ENCODE measurements at regions not wholly inside any gene's neighbourhood (a gene's known extent, or its start where the extent isn't known, plus 50 kb on each side); places are given as distances from the start of the nearest gene placed in this dataset.
A peak's percentile ranks its signal among the peaks of the same experiment; 100 is the strongest.

DNA sequence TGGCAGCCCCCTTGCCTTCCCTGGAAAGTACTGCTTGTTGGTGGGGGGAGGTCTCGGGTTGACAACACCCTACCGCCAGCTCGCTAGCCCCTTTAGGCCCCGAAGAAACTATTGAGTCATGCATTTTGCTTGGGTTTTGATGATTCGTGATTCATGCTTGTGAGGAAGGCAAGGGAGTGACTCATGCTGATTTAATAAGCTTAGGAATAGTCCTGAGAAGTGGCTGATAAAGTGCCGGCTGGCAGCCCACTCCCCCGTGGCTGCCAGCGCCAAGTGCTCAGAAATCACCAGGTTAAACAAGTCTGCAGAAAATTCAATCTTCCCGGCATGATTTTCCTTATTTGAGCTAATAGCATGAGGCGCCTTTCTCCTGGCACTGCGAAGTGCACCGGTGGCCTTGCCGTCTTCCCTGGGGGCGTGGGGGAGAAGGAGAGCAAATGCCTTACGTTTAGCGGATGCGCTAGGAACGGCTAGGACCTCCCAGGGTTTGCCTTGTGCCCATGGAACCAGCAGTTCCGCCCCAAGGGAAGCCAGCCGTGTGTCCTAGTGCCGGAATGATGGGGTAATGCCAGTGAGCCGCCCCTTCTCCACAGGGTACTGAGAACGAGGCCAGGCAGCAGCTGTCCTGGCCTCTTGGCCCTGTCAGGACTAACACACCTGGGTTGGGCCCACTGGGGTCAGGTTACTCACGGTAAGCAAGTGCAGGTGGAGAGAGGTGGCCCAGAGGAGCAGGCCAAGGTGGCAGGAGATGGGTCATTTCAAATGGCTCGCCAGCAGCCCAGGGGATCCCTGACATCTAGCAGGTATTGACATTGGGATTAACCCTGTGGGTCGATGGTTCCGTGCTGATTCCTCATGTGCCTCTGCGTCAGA is 151.9 kb downstream of the MACROH2A1 start:
- peak; percentile 93 for DNase-seq (ENCODE audit: low read depth)
- TF ChIP-seq, protein P1, sequence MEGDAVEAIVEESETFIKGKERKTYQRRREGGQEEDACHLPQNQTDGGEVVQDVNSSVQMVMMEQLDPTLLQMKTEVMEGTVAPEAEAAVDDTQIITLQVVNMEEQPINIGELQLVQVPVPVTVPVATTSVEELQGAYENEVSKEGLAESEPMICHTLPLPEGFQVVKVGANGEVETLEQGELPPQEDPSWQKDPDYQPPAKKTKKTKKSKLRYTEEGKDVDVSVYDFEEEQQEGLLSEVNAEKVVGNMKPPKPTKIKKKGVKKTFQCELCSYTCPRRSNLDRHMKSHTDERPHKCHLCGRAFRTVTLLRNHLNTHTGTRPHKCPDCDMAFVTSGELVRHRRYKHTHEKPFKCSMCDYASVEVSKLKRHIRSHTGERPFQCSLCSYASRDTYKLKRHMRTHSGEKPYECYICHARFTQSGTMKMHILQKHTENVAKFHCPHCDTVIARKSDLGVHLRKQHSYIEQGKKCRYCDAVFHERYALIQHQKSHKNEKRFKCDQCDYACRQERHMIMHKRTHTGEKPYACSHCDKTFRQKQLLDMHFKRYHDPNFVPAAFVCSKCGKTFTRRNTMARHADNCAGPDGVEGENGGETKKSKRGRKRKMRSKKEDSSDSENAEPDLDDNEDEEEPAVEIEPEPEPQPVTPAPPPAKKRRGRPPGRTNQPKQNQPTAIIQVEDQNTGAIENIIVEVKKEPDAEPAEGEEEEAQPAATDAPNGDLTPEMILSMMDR (IDR thresholded peaks at IDR 0.05; ENCODE audit: insufficient read depth, low read length, poor library complexity, severe bottlenecking): no peak
- Histone ChIP-seq H3K36me3 (ENCODE audit: control insufficient read depth, insufficient read depth, low read length) (no peaks in the 10 kb centered on the region), H3K27me3 (ENCODE audit: control insufficient read depth, insufficient read depth, low read length) (no peaks in the 10 kb centered on the region), H3K4me3 (ENCODE audit: low read depth, low read length) (no peak overlapping the region)

DNA sequence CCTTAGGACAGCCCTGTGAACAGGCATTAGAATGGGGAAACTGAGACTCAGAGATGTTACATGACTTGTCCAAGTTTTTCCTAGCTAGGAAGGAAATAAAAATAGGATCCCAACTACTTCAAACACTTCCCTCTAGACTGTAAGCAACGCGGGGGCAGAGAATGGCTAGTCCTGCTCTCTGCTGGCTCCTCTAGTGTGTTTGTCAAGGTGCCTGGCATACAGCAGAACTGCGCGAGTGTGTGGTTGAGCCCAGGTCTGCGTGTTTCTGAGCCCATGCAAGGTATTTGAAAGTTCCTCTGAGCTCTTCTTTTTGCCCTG is 152.5 kb downstream of the MACROH2A1 start:
- Histone ChIP-seq H3K36me3 (ENCODE audit: control insufficient read depth, insufficient read depth, low read length) (no peaks in the 10 kb centered on the region), H3K27me3 (ENCODE audit: control insufficient read depth, insufficient read depth, low read length) (no peaks in the 10 kb centered on the region), H3K4me3 (ENCODE audit: low read depth, low read length) (no peak overlapping the region)
- TF ChIP-seq, protein P1 (IDR thresholded peaks at IDR 0.05; ENCODE audit: insufficient read depth, low read length, poor library complexity, severe bottlenecking): no peak
- DNase-seq (ENCODE audit: low read depth): no peak

GRCh38 chr5:135245521-135246499 is 153.2 kb downstream of the MACROH2A1 start:
- no peak for DNase-seq (ENCODE audit: low read depth)
- H3K4me3 ChIP-seq (ENCODE audit: low read depth, low read length): no peak overlapping the region
- no peaks in the 10 kb centered on the region for H3K36me3 ChIP-seq (ENCODE audit: control insufficient read depth, insufficient read depth, low read length)
- TF ChIP-seq, protein P1 (IDR thresholded peaks at IDR 0.05; ENCODE audit: insufficient read depth, low read length, poor library complexity, severe bottlenecking): no peak
- no peaks in the 10 kb centered on the region for H3K27me3 ChIP-seq (ENCODE audit: control insufficient read depth, insufficient read depth, low read length)

DNA sequence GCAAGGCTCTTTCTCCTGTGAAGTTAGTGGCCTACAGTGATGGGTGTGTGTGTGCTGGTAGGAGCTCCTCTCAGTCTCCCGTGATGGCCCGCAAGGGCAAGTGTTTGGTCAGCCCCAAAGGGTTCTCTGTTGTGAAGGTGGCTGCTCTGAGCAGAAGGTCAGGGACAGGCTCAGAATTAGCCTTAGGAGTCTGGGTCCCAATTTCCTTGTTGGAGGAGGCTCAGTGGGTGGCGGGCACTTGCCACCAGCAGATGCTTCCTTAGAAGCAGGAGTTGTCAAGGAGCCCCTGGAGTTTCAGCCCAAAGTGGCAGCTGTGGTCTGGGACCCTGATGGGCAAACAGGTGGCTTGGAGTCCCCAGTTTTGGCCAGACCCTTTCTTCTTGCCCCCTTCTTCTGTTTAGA is 154.4 kb downstream of the MACROH2A1 start:
- Histone ChIP-seq H3K36me3 (ENCODE audit: control insufficient read depth, insufficient read depth, low read length) (no peaks in the 10 kb centered on the region), H3K27me3 (ENCODE audit: control insufficient read depth, insufficient read depth, low read length) (no peaks in the 10 kb centered on the region), H3K4me3 (ENCODE audit: low read depth, low read length) (no peak overlapping the region)
- no peak for DNase-seq (ENCODE audit: low read depth)
- TF ChIP-seq, protein P1 (IDR thresholded peaks at IDR 0.05; ENCODE audit: insufficient read depth, low read length, poor library complexity, severe bottlenecking): no peak

DNA sequence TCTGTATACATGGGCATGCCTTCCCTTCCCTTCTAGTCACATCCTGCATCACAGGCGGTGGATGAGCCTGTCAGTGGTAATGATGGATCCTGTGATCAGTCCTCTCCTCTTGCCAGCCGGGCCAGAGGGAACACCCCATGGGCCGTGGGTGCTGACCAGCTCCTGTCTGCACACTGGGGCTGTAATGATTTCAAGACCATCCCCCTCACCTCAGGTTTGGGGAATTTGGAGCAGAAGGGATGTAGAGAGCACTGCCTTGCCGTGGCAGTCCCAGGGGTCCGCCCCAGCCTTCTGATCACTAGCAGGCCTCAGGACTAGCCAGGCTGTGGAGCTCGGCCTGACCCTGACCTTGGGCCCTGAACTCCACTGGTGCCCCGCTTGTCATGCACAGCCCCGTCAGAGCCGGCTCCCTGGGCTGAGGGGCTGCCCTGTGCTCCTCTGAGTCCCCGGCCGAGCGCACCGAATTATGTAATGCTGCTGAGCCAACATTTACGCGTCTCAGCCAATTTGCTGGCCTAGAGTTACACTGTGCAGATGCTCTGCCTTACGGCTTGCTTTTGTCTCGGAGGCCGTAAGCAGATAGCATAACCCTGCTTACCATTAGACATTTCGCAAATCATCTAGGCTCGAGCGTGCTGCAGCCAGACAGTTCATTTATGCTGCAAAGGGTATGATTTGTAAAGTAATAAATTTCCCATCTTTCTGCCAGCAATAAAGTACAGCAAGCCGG is 155.3 kb downstream of the MACROH2A1 start:
- no peak for DNase-seq (ENCODE audit: low read depth)
- Histone ChIP-seq H3K4me3 (ENCODE audit: low read depth, low read length) (no peak overlapping the region), H3K27me3 (ENCODE audit: control insufficient read depth, insufficient read depth, low read length) (no peaks in the 10 kb centered on the region), H3K36me3 (ENCODE audit: control insufficient read depth, insufficient read depth, low read length) (no peaks in the 10 kb centered on the region)
- TF ChIP-seq, protein P1 (IDR thresholded peaks at IDR 0.05; ENCODE audit: insufficient read depth, low read length, poor library complexity, severe bottlenecking): no peak
